ENCODE measurements at regions not wholly inside any gene's neighbourhood (a gene's known extent, or its start where the extent isn't known, plus 50 kb on each side); places are given as distances from the start of the nearest gene placed in this dataset.

GRCh38 chr13:85651440-85651839 is 147.8 kb downstream of the SLITRK6 start:
- TF ChIP-seq CTCF (IDR thresholded peaks at IDR 0.05 in 2 of 3, conservative IDR thresholded peaks at IDR 0.05 in 1 of 3; ENCODE audit: control insufficient read depth in 2 of 3, extremely low read depth in 1 of 3, insufficient read depth in 1 of 3, low read depth in 3 of 3, low read length in 3 of 3) (no peak), DPF2 (IDR thresholded peaks at IDR 0.05) (0 out of 2 replicates have a peak, but pooled peaks have one; percentile 33), MXI1 (IDR thresholded peaks at IDR 0.05; ENCODE audit: low read depth, low read length) (no peak), ATF2 (IDR thresholded peaks at IDR 0.05; ENCODE audit: low read length) (no peak), BCL11A (IDR thresholded peaks at IDR 0.05; ENCODE audit: low read depth, low read length) (no peak), RELA (IDR thresholded peaks at IDR 0.05; ENCODE audit: borderline replicate concordance, partially characterized antibody) (no peak), PAX5 (IDR thresholded peaks at IDR 0.05; ENCODE audit: borderline replicate concordance, low read depth, low read length) (no peak), MAX (IDR thresholded peaks at IDR 0.05; ENCODE audit: low read depth, low read length) (no peak), POLR2AphosphoS2 (IDR thresholded peaks at IDR 0.05; ENCODE audit: low read depth, low read length) (no peak), EP300 (IDR thresholded peaks at IDR 0.05; ENCODE audit: borderline replicate concordance in 1 of 2, control insufficient read depth in 1 of 2, low read depth in 2 of 2, low read length in 2 of 2) (no peak), ZBTB33 (IDR thresholded peaks at IDR 0.05) (no peak)
